ENCODE measurements at regions not wholly inside any gene's neighbourhood (a gene's known extent, or its start where the extent isn't known, plus 50 kb on each side); places are given as distances from the start of the nearest gene placed in this dataset.

DNA sequence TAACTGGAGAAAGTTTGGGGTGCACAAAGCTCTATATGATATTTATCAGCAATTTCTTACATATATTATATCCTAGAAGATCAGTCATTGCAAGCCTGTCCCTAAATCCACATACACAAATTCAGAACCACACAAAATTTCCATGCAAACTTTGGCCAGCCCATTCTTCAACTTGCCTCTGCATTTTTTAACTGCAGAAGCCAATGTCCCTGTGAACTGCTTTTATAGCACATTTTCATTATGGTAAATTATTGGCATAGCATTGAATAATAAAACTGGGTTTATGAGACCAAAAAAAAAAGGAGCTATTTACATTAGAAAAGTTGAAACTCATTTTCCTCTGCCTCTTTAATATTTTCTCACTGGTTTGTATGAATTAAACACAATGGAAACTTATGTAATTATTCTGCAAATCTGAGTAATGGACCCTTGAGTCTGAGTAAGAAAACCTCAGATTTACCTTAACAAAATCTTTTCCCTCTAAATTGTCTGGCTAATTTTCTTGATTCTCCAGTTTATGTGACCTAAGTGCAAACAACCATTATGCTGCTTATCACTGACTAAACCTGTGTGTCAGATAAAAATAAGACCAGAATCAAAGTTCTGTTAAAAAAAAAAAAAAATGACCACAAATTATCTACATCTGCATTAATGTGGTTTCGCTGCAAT, 398.9 kb downstream of the EFNA5 start:
- Histone ChIP-seq H3K36me3 (no peaks in the 10 kb centered on the region), H3K27me3 (no peaks in the 10 kb centered on the region), H3K4me1 (no peaks in the 10 kb centered on the region), H3K27ac (no peak overlapping the region), H3K9me3 (no peaks in the 10 kb centered on the region), H3K4me3 (no peak overlapping the region)
- TF ChIP-seq, protein P1, sequence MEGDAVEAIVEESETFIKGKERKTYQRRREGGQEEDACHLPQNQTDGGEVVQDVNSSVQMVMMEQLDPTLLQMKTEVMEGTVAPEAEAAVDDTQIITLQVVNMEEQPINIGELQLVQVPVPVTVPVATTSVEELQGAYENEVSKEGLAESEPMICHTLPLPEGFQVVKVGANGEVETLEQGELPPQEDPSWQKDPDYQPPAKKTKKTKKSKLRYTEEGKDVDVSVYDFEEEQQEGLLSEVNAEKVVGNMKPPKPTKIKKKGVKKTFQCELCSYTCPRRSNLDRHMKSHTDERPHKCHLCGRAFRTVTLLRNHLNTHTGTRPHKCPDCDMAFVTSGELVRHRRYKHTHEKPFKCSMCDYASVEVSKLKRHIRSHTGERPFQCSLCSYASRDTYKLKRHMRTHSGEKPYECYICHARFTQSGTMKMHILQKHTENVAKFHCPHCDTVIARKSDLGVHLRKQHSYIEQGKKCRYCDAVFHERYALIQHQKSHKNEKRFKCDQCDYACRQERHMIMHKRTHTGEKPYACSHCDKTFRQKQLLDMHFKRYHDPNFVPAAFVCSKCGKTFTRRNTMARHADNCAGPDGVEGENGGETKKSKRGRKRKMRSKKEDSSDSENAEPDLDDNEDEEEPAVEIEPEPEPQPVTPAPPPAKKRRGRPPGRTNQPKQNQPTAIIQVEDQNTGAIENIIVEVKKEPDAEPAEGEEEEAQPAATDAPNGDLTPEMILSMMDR (IDR thresholded peaks at IDR 0.05): no peak
- no peak for TF ChIP-seq POLR2A (IDR thresholded peaks at IDR 0.05)
- no peak for TF ChIP-seq EP300 (IDR thresholded peaks at IDR 0.05)
- no peak for TF ChIP-seq POLR2AphosphoS5 (IDR thresholded peaks at IDR 0.05)
- DNase-seq: no peak
- no peak for ATAC-seq (ENCODE audit: low FRiP score in 2 of 2)
- WGBS, 2 donors: 80 to 90% methylated on average over 1 of the region's 1 CpG

DNA sequence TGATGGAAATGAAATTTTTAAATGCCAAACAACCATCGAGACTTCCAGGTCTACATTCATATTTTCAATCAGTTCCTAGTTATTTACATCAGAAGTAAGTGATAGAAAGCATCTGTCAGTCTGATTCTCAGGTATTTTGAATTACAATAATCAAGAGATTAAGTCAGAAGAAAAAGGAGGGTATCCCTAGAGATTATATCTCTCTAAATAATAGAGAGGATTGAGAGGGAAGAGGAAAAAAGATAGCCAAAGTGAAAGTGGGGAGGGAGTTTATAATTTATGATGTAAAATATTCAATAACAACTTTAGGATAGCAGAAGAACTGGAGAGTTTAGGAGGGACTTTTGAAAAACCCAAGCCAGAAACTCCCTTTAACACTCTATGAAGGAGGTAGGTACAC, 400.2 kb downstream of the EFNA5 start:
- no peaks in the 10 kb centered on the region for H3K36me3 ChIP-seq
- DNase-seq: no peak
- TF ChIP-seq EP300 (IDR thresholded peaks at IDR 0.05) (no peak), POLR2AphosphoS5 (IDR thresholded peaks at IDR 0.05) (no peak), POLR2A (IDR thresholded peaks at IDR 0.05) (no peak)
- TF ChIP-seq, protein P1 (IDR thresholded peaks at IDR 0.05): no peak
- H3K9me3 ChIP-seq: no peaks in the 10 kb centered on the region
- H3K4me1 ChIP-seq: no peaks in the 10 kb centered on the region
- ATAC-seq (ENCODE audit: low FRiP score in 2 of 2): no peak
- no peak overlapping the region for H3K4me3 ChIP-seq
- no peaks in the 10 kb centered on the region for H3K27me3 ChIP-seq
- H3K27ac ChIP-seq: no peak overlapping the region
- 71 to 74% methylated on average over 1 of the region's 1 CpG for WGBS, 2 donors

GRCh38 chr5:107269678-107270077, 401.1 kb downstream of the EFNA5 start:
- no peak for TF ChIP-seq POLR2AphosphoS5 (IDR thresholded peaks at IDR 0.05)

DNA sequence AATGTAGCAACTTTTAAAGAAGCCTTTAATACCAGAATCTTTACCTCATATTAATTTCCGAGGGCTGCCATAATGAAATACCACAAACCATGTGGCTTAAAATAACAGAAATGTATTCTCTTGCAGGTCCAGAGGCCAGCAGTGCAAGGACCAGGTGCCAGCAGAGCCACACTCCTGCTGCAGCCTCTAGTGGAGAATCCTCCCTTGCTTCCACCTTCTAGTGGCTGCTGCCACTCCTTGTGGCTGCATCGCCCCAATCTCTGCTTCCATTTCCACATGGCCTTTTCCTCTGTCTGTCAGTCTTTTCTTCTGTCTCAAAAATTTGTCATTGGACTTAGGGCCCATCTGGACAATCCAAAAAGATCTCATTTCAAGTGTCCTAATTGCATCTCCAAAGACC, 401.5 kb downstream of the EFNA5 start:
- TF ChIP-seq POLR2AphosphoS5 (IDR thresholded peaks at IDR 0.05) (no peak), POLR2A (IDR thresholded peaks at IDR 0.05) (no peak), EP300 (IDR thresholded peaks at IDR 0.05) (no peak)
- TF ChIP-seq, protein P1 (IDR thresholded peaks at IDR 0.05): no peak
- no peak for DNase-seq
- H3K36me3 ChIP-seq: no peaks in the 10 kb centered on the region

More at GRCh38 chr5:107269678-107270077, 401.1 kb downstream of the EFNA5 start:
- Histone ChIP-seq H3K4me3 (no peak overlapping the region), H3K27me3 (no peaks in the 10 kb centered on the region), H3K27ac (no peak overlapping the region), H3K36me3 (no peaks in the 10 kb centered on the region), H3K4me1 (no peaks in the 10 kb centered on the region), H3K9me3 (no peaks in the 10 kb centered on the region)
- DNase-seq (no peak), ATAC-seq (ENCODE audit: low FRiP score in 2 of 2) (no peak)
- WGBS, 2 donors: 77% methylated on average over 2 of the region's 2 CpGs

GRCh38 chr5:107268241-107268640, 402.5 kb downstream of the EFNA5 start:
- H3K4me3 ChIP-seq: no peak overlapping the region
- 73 to 84% methylated on average over 2 of the region's 2 CpGs for WGBS, 2 donors
- TF ChIP-seq POLR2A (IDR thresholded peaks at IDR 0.05) (no peak), POLR2AphosphoS5 (IDR thresholded peaks at IDR 0.05) (no peak), EP300 (IDR thresholded peaks at IDR 0.05) (no peak)
- TF ChIP-seq, protein P1 (IDR thresholded peaks at IDR 0.05): no peak
- ATAC-seq (ENCODE audit: low FRiP score in 2 of 2) (no peak), DNase-seq (no peak)
- H3K27ac ChIP-seq: no peak overlapping the region
- no peaks in the 10 kb centered on the region for H3K4me1 ChIP-seq
- no peaks in the 10 kb centered on the region for H3K27me3 ChIP-seq
- H3K36me3 ChIP-seq: no peaks in the 10 kb centered on the region
- no peaks in the 10 kb centered on the region for H3K9me3 ChIP-seq

More for the DNA sequence above, 401.5 kb downstream of the EFNA5 start:
- ATAC-seq (ENCODE audit: low FRiP score in 2 of 2): no peak
- WGBS, 2 donors: 86 to 89% methylated on average over 2 of the region's 2 CpGs
- no peak overlapping the region for H3K27ac ChIP-seq
- H3K4me1 ChIP-seq: no peaks in the 10 kb centered on the region
- no peaks in the 10 kb centered on the region for H3K27me3 ChIP-seq
- no peak overlapping the region for H3K4me3 ChIP-seq
- H3K9me3 ChIP-seq: no peaks in the 10 kb centered on the region
